NCI-H69 (cell line): ENCODE measurements at regions not wholly inside any gene's neighbourhood (a gene's known extent, or its start where the extent isn't known, plus 50 kb on each side); places are given as distances from the start of the nearest gene placed in this dataset.

Source experiments
- DNase-seq: peaks from one replicate; lab custom pipeline; 2025; lab: John Stamatoyannopoulos, UW

DNA sequence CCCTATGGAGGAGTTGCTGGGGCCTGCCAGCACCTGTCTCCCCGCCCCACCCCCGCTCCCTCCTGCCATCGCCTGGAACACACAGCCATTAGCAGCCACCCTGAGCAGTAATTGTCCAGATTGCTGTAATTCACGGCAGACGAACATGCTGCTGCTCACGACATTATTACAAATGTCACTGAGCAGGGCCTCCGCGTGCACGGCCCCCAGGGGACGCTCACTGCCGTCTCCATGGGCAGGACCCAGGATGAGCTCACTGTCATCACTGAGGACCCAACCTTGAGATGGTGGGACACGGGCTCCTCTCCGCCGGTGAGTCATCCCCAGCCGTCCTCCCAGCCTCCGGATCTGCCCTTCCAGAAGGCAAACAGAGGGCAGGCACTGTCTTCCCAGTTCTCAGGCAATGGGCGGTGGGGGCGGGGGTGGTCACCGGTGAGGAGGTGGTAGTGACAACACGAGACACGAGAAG lies 100.4 kb downstream of the RFLNA start:
- peak; percentile 97 for DNase-seq

DNA sequence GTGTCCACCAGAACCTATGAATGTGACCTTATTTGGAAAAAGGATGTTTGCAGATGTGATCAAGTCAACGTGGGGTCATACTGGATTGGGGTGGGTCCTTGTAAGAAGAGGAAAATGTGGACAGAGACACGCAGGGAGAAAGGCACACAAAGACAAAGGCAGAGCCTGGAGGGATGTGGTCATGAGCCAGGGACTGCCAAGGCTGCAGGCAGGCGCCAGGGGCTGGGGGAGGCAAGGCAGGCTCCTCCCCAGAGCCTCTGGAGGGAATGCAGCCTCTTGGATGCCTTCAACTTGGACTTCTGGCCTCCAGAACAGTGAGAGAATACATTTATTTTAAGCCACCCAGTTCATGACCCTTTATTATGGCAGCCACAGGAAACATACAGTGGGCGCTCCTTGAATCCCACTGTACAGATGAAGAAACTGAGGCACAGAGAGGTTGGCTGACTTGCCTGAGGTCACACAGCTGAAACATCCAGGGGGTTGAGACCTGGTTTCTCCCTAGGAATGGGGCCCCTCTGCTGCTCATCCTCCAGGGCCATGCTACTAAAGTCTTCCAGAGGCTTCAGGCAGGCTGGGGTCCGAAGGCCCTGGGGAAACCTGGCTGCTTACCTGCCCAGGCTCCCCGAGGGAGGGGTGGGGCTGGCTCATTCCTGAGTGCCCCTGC lies 99.7 kb downstream of the RFLNA start:
- DNase-seq, result peak; percentile 58

DNA sequence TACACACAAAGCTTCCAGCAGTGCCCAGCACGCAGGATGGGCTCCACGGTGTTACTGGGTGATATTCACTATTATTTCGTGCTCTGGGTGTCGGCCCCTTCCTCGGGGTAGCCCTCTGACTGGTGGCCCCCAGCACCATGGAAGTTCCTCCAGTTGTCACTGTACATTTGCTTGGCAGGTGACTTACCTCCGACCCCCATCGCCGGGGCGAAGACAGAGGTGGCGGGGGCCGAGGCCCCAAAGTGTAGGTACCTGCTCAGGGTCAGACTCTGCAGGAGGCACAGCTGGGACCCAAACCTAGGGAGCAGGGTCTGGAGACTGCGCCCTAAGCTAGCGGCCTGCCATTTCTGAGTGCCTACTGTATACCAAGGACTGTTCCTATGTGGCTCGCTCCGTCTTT lies 98.9 kb downstream of the RFLNA start:
- no peak for DNase-seq

DNA sequence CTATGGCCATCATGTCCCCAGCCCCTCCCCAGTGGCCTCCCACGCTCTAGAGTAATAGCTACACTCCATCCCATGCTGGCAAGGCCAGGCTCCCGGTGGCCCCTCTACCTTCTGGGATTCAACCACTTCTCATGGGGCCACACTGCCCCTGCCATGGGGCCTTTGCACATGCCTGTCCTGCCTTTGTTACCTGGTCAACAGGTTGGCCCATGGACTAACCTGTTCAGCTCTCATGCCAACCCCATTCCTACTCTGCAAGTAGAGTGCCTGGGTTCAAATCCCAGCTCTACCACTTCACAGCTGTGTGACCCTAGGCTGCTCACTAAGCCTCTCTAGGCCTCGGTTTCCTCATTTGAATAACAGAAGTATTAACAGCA lies 98.5 kb downstream of the RFLNA start:
- DNase-seq, result no peak

DNA sequence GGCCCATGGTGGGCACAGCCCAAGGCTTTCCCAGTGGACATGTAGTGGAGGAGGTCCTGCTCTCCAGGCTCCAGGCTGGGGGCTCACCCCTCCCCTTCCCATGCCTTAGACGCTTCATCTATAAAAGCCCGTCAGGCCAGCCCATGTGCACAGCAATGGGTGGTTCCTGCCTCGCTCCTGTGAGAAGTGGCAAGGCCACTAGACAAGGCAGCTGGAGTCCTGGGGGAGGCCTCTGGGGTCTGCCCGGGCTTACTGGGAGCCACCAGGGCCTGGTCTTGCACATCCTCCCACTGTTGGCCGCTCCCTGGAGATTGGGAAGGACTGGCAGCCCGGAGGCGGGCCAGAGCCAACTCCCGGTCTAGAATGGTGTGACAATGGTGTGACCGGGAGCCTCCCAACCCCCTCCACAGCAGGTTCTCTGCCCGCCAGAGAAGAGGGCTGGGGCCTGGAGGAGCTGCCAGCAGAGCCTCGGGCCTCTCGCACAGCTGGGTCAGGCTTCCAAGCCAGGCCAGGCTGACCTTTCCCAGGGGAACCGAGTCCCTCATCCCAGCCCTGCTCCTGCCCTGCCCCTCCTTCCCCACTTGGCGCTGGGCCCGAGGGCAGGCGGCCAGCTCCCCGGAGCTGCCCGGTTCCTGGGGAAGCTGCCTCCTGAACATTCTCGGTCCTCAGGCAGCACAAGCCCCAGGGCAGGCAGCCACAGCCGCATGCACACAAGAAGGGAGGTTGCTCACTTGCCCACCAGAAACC lies 97.9 kb downstream of the RFLNA start:
- DNase-seq, result peak; percentile 95

DNA sequence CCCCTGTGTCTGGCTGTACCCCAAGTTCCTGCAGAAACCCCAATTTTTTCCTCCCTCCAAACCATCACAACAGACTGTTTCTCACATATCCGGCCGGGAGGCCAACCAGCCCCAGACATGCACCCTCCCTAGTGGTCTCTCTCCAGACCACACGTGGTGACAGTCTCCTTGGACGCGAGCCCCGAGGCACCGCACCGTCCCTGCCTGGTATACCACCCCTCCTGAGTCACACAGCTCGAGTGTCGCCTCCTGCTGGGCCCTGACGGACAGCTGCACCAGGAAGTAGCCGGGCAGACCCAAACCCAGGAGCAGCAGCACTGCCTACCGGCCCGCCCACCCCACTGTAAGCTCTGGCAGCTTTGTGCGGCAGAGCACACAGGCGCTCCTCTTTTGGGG lies 97.4 kb downstream of the RFLNA start:
- peak; percentile 88 for DNase-seq

DNA sequence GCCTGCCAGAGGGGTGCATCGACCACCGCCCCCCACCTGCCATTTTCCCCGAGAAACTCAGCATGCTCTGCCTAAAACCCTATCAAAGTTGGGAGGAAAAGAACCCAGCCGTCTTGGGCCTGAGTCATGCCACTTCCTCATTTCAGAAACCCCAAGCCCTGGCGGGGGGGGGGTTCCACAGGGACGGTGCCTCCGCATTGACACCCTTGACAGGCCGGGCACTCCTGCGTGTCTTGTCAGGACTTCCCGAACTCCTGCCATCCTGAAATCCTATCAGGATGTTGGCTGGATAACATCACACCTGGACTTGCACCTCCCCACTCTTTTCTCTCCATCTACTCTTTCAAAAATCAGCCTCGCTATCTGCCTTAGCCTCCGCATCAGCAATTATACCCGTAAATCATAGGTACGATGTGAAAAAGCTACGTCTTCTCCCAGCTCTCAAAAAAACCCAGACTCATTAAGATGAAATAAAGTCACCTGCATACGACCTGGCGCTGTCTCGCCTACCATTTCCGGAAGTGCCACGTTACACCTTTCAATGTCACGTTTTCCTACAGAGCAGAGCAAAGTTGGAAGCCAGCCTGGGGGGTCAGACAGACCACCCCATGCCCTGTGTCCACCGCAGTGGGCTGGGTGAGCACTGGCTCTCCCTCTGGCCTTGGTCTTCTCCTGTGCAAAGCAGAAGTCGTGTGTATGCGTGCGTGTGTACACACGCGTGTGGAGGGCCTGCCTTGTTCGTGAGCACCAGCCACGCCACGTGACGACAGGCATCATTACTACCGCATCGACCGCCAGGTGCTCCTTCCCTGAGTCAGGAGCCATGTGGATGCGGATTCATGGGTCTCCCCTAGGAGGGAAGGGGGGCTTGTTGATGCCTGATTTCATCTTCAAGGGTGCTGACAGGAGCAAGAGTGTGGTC lies 96.7 kb downstream of the RFLNA start:
- DNase-seq, result peak; percentile 60

DNA sequence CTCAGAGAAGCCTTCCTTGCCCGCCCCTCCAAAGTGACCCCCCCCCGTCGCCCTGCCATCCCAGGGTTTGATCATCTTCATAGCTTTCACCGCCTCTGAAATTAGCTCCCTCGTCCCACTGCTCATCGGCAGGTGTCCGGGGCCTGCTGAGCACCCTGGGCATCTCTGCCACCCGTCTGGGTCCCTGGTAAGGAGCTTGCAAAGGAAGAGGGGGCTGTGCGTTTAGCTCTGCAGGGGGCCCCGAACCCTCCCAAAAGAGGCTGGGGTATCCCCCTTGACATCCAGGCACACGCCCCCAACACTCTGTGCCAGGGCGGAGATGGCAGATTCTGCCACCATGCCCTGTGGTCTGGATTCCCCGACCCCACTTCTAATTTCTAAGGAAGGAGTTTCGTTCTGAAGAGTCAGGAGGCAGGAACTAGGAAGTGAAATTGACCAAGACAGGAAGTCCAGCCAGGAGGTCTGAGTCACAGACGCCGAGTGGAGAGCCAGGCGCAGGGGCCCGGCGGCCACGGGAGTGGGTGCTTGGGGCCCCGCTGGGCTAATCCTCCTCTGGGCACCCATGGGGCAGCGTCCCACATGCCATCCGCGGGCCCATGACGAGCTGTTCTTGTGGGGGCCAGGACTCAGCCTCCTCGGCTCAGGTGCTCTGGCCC lies 95.7 kb downstream of the RFLNA start:
- DNase-seq, result no peak

DNA sequence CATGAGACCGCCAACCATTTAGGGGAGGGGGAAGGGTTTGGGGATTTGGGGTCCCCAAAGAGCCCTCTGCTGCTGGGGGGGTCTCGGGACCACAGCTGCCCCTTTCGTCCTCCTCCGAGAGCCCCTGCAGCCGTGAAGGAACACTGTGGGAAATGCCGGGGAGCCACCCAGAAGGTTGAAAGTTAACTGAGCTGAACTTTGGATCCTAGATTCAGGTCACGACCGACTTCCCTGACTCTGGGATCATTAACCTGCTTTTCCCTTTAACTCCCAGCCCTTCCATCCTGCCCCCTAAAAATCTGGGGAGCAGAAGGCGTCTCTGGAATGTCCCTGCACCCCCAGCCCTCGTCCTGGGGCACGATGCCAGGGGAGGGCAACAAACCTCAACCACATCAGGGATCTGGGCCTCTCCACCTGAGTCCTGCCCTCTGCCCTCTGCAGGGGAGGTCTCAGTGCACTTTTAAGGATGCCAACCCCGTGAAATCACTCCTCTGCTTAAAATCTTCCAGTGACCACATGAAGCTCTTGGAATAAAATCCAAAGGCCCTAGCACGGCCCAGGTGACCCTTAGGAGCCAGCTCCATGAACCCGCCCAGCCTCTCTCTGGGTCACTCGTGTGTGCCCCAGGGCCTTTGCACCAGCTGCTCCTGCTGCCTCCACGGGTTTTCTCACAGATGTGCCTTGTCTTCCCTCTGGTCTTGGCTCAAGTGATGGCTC lies 95.0 kb downstream of the RFLNA start:
- DNase-seq, result no peak

DNA sequence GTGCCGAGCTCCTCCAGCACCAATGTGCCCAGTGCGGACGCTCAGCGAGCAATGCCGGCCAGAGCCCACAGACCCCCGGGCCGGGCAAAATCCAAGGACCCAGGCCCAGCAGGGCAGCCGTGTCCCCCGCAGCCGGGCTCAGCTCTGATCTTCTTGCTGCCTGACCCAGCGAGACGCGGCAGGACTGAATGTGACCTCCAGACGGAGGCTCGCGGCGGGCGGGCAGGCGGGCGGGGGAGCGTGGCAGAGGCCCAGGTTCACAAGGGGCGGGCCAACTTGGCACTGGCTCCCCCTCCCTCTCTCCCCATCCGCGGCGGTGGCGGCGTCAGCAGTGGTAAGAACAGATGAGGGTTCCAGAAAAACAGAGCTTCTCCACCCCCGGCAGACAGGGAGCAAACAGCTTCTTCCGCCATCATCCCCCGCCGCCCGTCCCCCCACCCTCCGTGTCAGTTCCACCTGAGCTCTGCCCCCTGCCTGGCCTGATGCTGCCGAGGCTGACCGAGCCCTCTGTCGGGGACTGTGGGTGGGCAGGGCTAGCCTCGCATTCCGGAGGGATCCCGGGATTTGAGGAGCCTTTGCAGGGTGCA lies 94.3 kb downstream of the RFLNA start:
- DNase-seq, result peak; percentile 95

DNA sequence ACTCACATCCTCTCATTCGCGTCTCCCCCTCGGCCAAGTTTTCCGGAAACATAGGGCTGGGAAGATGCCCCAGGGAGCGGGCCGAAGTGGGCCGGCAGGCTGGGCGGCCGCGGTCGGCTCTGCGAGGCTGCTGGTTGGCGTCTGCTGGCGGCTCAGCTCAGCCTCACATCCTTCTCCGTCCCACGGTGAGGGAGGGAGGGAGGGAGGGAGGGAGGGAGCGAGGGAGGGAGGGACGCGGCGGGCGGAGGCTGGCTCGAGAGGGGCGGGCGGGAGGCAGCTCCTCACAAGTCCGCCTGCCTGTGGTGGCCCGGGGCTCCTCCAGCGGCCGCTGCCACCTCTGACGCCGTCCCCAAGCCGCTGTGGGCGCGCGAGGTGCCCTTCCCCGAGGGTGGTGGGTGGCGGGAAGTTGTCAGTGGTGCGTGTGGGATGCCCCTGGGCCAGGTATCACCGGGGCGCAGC lies 93.8 kb downstream of the RFLNA start:
- peak; percentile 91 for DNase-seq

DNA sequence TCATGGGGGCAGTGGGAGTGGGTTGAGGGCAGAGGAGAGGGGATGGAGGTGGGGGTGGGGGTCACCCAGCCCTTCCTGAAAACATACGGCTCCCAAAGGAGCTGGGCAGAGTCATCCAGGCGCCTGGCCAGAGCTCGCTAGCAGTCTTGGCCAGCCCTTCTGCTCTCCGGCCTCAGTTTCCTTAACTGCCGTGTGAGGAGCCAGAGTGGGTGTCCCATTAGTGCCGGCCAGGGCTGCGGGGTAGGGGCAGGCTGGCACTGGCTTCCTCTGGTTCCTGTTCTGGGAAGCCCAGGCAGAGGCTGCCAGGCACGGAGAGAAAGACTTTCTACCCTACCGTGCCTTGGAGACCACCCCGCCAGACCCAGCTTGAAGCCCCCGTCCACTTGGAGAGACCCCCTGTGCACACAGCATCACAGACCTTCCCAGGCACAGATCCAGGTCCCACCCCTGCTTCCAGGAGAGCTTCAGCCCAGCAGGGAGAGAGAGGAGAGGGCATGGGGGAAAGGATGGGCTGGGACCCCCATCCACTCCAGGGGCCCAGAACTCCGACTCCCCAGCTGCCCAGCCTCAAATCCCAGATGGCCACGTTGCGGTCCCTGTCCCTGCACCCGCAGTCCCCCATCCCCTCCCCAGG lies 93.3 kb downstream of the RFLNA start:
- DNase-seq, result no peak

DNA sequence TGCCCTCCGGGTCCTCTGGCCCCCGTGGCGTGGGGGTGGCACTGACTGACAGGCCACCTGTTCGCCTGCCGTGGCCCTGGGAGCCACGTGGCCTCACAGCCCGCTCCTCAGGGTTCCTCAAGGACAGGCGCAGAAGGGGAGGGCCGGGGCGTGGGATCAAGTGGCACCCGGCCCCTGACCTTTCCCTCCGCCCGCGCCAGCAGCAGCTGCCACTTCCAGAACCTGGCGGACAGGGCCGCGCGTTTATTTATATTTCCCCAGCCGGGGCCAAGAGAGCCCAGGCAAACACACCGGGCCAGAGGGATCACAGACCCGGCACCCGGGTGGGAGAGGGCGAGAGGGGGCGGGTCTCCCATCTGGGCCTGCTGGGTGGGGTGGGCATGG lies 92.6 kb downstream of the RFLNA start:
- DNase-seq, result no peak

DNA sequence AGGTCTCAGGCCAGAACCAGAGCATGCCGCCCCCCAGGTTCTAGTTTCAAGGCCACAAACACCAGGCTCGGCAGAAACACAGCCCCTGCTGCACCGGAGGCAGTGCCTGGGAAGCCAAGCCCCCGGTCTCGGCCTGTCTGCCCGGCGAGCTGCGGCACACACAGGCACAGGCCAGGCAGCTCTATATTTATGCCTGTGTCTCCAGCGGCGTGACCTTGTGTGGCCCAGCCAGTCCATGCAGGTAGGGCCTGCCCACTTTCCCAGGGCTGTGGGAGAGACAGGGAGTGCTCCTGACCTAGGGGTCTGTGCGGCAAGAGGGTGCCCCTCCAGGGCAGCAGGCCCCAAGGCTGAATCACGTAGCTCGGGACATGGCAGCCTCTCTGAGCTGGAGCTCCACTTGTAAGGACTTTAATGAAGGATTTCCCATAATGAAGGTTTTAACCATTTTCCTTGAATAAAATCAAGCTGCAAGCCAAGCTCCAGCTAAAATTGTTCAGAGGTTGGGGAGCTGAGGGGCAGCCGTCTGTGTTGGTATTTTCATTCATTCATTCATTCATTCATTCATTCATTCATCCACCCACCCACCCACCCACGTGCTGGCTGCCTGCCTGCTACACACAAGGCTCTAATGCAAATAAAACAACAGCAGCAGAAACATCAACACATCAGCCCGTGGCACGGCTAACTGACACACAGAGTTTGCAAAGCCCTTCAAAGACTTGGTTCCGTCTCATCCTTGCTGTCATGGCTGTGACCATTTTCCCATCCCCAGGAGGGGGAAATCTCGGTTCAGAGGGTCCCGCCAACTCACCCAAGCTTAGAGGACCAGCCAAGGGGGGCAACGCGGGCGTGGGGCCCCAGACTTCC lies 92.0 kb downstream of the RFLNA start:
- DNase-seq, result no peak

DNA sequence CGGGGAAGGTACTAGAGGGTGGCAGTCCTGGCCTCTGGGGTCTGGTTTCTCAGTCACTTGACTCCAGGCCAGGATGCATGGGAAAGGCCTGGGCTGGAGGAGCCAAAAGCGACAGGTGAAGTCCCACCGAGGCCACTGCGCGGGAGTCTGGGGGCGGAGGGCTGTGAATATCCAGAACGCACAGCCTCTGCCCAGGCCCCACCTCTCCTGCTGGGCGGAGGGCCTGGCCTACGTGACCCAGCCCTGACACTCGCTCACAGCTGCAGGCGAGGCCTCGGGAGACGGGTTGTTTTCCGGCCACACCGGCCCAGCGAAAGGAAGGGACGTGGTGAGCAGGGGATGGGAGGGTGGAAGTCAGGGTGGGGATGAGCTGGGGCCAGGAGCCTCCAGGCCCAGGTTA lies 91.2 kb downstream of the RFLNA start:
- DNase-seq, result no peak

DNA sequence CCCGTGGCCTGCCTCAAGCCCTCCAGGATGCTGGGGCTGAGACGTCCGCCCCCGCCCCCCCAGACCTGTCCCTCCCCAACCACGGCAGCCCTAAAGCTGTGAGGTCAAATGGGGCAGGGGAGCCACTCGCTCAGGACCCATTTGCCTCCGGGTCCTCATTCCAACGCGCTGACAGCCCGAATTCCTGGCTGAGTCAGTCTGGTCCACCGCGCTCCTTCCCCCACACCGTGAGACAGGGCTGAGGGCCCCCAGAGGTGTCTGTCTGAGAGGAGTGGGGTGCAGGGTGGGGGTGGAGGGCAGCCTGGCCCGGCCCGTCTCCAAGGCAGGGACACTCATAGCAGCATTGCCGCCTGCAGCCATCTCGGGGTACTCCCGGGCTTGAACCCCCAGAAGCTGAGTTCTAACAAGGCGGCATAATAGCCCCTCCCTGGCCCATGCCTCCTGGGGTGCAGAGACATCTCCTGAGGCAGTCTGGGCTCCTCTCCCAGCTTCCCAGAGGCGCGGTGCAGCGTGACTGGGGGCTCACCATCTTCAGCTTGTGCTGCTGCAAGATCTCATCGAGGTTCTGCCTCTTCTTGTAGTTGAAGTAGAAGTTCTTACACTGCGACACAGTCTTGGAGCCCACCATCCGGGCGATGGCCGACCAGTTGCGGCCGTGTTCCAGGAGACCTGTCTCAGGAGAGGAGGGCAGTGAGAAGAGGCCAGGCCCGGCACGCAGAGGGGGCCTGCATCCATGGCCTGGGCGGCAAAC lies 90.5 kb downstream of the RFLNA start:
- no peak for DNase-seq

DNA sequence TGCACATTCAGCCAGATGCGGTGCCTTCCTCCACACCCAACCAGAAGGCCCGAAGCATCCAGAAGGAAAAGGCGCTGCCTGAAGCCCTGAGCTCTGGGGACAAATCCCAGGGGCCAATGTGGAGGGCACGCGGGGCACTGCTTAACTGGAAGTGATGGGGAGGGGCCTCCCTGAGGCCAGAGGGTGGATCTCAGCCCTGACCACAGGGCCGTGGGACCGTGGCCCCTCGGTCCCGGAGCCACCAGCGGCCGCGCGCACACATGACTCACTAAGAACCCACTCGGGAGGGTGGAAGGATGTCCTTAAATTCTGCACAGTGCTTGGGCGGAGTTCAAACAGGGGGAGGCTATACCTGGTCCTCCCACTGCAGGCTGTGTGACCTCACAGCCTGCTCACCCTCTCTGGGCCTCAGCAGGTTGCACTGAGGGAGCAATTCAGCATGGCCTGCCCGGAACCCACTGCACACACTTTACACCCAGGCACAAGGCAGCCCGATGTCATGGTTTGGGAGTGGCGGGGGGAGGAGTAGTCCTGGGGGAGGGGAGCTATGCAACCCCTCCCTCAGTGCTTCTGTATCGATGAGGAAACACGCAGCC lies 89.5 kb downstream of the RFLNA start:
- DNase-seq, result no peak

DNA sequence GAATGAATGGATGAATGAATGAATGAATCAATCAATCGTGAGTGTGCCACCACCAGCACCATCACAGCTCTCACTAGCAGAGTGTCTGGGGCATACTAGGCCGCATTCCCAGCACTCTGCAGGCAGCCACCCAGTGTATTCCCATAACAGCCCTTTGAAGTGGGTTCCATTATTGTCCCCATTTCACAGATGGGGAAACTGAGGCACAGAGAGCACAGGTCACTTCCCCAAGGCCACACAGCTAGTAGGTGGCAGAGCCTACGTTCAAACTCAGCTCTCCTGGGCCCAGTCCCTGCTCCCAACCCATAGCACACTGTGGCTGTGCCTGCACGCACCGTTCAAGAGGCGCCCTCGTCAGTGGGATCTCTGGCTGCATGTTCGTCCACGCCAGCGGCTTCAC lies 88.1 kb downstream of the RFLNA start:
- DNase-seq, result no peak
